Activated B cell treated with CpG ODN at 0.5 μM for 24 hours (primary cell): ENCODE measurements at regions not wholly inside any gene's neighbourhood (a gene's known extent, or its start where the extent isn't known, plus 50 kb on each side); places are given as distances from the start of the nearest gene placed in this dataset.

Experiments
- ATAC-seq: fragments of 200-7000 bp; cut with Tn5 transposase; one replicate; pipeline ENCODE4 v1.10.0; 2021; ENCODE audit warnings: low read depth, mild to moderate bottlenecking, moderate library complexity
- CTCF ChIA-PET: fragments of 350-600 bp; sonication (Branson Sonifier 250); formaldehyde crosslinking; loops from one replicate; lab custom pipeline; 2021; ENCODE audit warnings: antibody characterized with exemption; lab: Charles Lee
- POLR2A ChIA-PET: fragments of 350-600 bp; sonication (Branson Sonifier 250); formaldehyde crosslinking; loops from one replicate; lab custom pipeline; 2021; ENCODE audit warnings: antibody characterized with exemption; lab: Charles Lee
- DNase-seq: peaks from one replicate; pipeline ENCODE4 v3.0.0; 2022
- H3K27ac Mint-ChIP-seq: one replicate; pipeline ENCODE4 v1.8.0; 2020; ENCODE audit warnings: mixed read lengths
- H3K27me3 Mint-ChIP-seq: one replicate; pipeline ENCODE4 v1.8.0; 2021; ENCODE audit warnings: mixed read lengths
- H3K36me3 Mint-ChIP-seq: one replicate; pipeline ENCODE4 v1.8.0; 2021; ENCODE audit warnings: low read depth, mixed read lengths
- H3K4me1 Mint-ChIP-seq: one replicate; pipeline ENCODE4 v1.8.0; 2021; ENCODE audit warnings: mixed read lengths
- H3K4me3 Mint-ChIP-seq: one replicate; pipeline ENCODE4 v1.8.0; 2020; ENCODE audit warnings: mild to moderate bottlenecking, mixed read lengths
- H3K9me3 Mint-ChIP-seq: one replicate; pipeline ENCODE4 v1.8.0; 2020; ENCODE audit warnings: mixed read lengths
- intact Hi-C: fragments of 100-400 bp; cut with micrococcal nuclease; formaldehyde crosslinking; loops from one replicate; pipeline ENCODE4 v1.15.1; 2024
- TF ChIP-seq, protein P1 (sequence below): fragments of 200-600 bp; IDR thresholded peaks from one replicate; pipeline ENCODE4 v1.8.0; 2022; ENCODE audit warnings: antibody characterized with exemption, mild to moderate bottlenecking

DNA sequence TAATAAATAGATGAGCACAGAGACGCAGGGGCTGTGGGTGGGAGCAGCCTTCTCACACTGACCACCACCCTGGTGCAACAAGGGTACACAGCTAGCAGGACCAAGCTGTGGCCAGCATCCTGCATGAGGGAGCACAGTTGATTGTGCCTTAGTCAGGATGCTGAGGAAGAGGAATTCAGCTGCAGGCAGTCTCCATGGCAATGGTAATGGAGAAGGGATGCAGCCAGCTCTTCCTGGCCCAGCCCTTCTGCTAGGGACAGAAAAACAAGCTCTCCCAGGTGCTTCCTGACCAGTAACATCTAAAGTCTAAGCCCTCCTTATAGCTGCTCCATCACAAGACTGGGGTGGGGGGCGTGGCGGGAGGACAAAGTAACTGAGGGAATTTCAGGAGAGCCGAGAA lies 363.5 kb downstream of the BUD13 start:
- H3K36me3 Mint-ChIP-seq, result no peaks in the 10 kb centered on the region
- DNase-seq, result no peak
- no peaks in the 10 kb centered on the region for H3K9me3 Mint-ChIP-seq
- H3K27me3 Mint-ChIP-seq, result peaks cover 3% of the 10 kb centered on the region
- ChIA-PET CTCF (no interaction called here), POLR2A (no interaction called here)
- H3K4me1 Mint-ChIP-seq, result no peaks in the 10 kb centered on the region
- no peak overlapping the region for H3K4me3 Mint-ChIP-seq
- no peak overlapping the region for H3K27ac Mint-ChIP-seq
- intact Hi-C loops, result no loop called here
- TF ChIP-seq, protein P1, sequence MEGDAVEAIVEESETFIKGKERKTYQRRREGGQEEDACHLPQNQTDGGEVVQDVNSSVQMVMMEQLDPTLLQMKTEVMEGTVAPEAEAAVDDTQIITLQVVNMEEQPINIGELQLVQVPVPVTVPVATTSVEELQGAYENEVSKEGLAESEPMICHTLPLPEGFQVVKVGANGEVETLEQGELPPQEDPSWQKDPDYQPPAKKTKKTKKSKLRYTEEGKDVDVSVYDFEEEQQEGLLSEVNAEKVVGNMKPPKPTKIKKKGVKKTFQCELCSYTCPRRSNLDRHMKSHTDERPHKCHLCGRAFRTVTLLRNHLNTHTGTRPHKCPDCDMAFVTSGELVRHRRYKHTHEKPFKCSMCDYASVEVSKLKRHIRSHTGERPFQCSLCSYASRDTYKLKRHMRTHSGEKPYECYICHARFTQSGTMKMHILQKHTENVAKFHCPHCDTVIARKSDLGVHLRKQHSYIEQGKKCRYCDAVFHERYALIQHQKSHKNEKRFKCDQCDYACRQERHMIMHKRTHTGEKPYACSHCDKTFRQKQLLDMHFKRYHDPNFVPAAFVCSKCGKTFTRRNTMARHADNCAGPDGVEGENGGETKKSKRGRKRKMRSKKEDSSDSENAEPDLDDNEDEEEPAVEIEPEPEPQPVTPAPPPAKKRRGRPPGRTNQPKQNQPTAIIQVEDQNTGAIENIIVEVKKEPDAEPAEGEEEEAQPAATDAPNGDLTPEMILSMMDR, result no peak
- ATAC-seq, result no peak

DNA sequence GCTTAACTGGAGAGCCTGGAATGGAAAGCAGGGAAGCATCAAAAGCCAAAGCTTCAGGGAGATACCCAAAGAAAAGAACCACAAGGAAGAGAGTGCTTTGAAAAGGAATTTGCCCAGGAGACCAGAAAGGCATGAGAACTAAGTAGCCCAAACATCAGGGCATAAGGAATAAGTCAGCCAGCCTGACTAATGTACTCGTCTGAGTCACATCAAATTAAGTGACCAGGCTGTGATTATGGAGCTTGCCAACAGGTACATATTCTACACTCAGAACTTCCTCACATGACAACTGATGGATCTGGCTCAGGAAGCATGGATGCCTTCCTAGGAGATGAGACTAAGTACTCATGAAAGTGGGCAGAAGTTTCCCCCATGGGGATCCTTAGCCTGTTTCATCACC lies 366.7 kb downstream of the BUD13 start:
- ATAC-seq (no peak), DNase-seq (no peak)
- Mint-ChIP-seq H3K4me3 (no peak overlapping the region), H3K36me3 (no peaks in the 10 kb centered on the region), H3K9me3 (no peaks in the 10 kb centered on the region), H3K4me1 (no peaks in the 10 kb centered on the region), H3K27me3 (no peaks in the 10 kb centered on the region), H3K27ac (no peak overlapping the region)
- CTCF ChIA-PET, result no interaction called here
- intact Hi-C loops, result no loop called here
- TF ChIP-seq, protein P1, result no peak
- POLR2A ChIA-PET, result no interaction called here

DNA sequence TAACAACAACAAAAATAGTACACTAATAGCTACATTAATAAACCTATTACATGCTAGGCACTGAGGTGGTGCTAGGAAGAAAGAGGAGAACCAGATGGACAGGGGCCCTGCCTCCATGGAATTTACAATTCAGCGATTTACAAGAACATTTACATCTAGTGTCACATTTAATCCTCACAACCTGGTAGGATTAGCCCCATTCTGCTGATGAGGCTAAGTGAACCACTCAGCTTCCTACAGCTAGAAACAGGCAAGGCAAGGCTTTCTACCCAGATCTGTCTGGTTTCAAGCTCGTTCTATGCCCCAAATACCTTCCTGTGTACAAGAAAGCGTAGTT lies 368.4 kb downstream of the BUD13 start:
- Mint-ChIP-seq H3K4me3 (no peak overlapping the region), H3K36me3 (no peaks in the 10 kb centered on the region), H3K4me1 (no peaks in the 10 kb centered on the region), H3K9me3 (no peaks in the 10 kb centered on the region), H3K27me3 (no peaks in the 10 kb centered on the region), H3K27ac (no peak overlapping the region)
- TF ChIP-seq, protein P1, result no peak
- DNase-seq (no peak), ATAC-seq (no peak)
- CTCF ChIA-PET, result no interaction called here
- intact Hi-C loops, result no loop called here
- POLR2A ChIA-PET, result no interaction called here

DNA sequence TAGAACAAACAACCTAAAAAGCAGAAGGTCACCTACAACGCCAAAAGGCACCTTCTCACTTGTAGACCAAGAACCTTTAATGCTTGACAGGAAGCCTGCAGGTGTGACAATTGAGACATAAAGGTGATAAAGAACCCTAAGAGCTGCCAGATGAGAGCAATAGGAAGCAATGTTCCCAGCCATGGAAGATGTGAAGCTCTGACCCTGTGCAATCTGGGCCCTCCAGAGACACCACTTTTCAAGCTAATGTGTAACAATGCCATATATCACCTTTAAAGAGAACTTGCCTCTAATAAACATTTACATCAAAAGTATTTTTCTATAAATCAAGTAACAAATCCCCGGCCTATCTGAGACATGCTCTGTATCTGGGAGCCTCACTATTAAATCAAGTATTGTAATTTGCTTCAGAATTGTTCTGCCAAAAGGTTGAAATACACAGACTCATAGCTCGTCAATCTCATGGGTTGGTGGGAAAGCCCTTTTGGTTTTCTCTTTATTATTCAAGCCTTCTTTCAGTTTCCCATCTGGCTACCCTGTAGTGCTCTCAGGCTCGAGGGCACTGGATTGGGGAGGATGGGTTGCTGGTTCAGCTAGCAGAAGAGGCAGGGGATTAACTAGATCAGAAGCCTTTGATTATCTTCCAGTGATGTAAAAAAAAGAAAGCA lies 368.9 kb downstream of the BUD13 start:
- CTCF ChIA-PET, result no interaction called here
- no peaks in the 10 kb centered on the region for H3K4me1 Mint-ChIP-seq

DNA sequence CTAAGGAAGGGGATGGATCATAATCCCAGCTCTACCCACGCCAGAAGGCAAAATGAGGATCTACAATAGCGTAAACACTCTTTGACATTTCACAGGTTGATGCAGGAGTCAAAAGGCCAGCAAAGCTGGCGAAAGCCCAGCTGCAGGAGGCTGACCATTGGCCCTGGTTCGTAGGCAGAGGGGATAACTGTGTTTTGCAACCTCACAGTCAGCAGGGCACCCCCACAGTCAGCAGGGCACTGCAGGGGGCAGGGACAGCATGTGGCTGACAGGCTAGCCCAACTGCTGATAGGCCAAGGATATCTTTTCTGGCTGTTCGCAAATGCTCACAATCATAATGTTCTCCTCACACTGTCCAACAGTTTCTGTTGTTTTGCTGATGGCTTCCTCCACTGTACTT lies 372.7 kb downstream of the BUD13 start:
- Mint-ChIP-seq H3K27ac (no peak overlapping the region), H3K36me3 (no peaks in the 10 kb centered on the region), H3K4me3 (no peak overlapping the region), H3K27me3 (no peaks in the 10 kb centered on the region), H3K4me1 (no peaks in the 10 kb centered on the region), H3K9me3 (no peaks in the 10 kb centered on the region)
- intact Hi-C loops, result no loop called here
- POLR2A ChIA-PET, result no interaction called here
- DNase-seq, result no peak
- no peak for ATAC-seq
- TF ChIP-seq, protein P1, result no peak
- CTCF ChIA-PET, result no interaction called here

More for the DNA sequence above, 368.9 kb downstream of the BUD13 start:
- POLR2A ChIA-PET, result no interaction called here
- Mint-ChIP-seq H3K27me3 (no peaks in the 10 kb centered on the region), H3K36me3 (no peaks in the 10 kb centered on the region), H3K27ac (no peak overlapping the region), H3K4me3 (no peak overlapping the region), H3K9me3 (no peaks in the 10 kb centered on the region)
- no peak for ATAC-seq
- intact Hi-C loops, result no loop called here
- TF ChIP-seq, protein P1, result no peak
- no peak for DNase-seq
